HUES64 (cell line): ENCODE measurements at regions not wholly inside any gene's neighbourhood (a gene's known extent, or its start where the extent isn't known, plus 50 kb on each side); places are given as distances from the start of the nearest gene placed in this dataset.

Experiments
- H3K27ac ChIP-seq: 2 replicates; pipeline ENCODE4 v1.7.0; 2013; ENCODE audit warnings: low read depth, low read length, inconsistent platforms
- H3K27me3 ChIP-seq: 2 replicates; pipeline ENCODE4 v1.6.1; 2013; ENCODE audit warnings: mild to moderate bottlenecking, low read length; ENCODE audit not compliant: insufficient read depth
- H3K36me3 ChIP-seq: 2 replicates; pipeline ENCODE4 v1.6.1; 2013; ENCODE audit warnings: mild to moderate bottlenecking, low read length; ENCODE audit not compliant: insufficient read depth
- H3K4me1 ChIP-seq: 2 replicates; pipeline ENCODE4 v1.6.1; 2013; ENCODE audit warnings: mild to moderate bottlenecking, low read length, moderate library complexity; ENCODE audit not compliant: insufficient read depth
- H3K4me3 ChIP-seq: 2 replicates; pipeline ENCODE4 v1.5.1; 2013; ENCODE audit warnings: mild to moderate bottlenecking, low read length, moderate library complexity
- H3K9ac ChIP-seq: 2 replicates; pipeline ENCODE4 v1.6.1; 2013; ENCODE audit warnings: mild to moderate bottlenecking, low read depth, low read length
- H3K9me3 ChIP-seq: 2 replicates; pipeline ENCODE4 v1.6.1; 2013; ENCODE audit warnings: low read depth, low read length; ENCODE audit not compliant: insufficient read depth
- WGBS: fragments of 150-250, 120-280 bp; methylation state at CpG from one replicate; pipeline ENCODE4 v1.1.7; 2013; ENCODE audit warnings: missing lambda C conversion rate; 5-methylcytosine and 5-hydroxymethylcytosine counted together

GRCh38 chr1:38300616-38301015 lies 254.0 kb upstream of the POU3F1 start:
- H3K36me3 ChIP-seq = no peaks in the 10 kb centered on the region
- no peaks in the 10 kb centered on the region for H3K27me3 ChIP-seq
- no peak overlapping the region for H3K4me3 ChIP-seq
- H3K9ac ChIP-seq = no peak overlapping the region
- H3K4me1 ChIP-seq = no peaks in the 10 kb centered on the region; the same call in 1 of the 2 replicates
- WGBS = 100% methylated on average over 1 of the region's 3 CpGs
- no peak overlapping the region for H3K27ac ChIP-seq
- H3K9me3 ChIP-seq = no peaks in the 10 kb centered on the region

GRCh38 chr1:38297842-38298241 lies 251.2 kb upstream of the POU3F1 start:
- H3K4me3 ChIP-seq = no peak overlapping the region
- peaks cover 1% of the 10 kb centered on the region for H3K4me1 ChIP-seq
- H3K27ac ChIP-seq = no peak overlapping the region
- WGBS = 88% methylated on average over 5 of the region's 5 CpGs
- peaks cover 5% of the 10 kb centered on the region; the same call in 1 of the 2 replicates for H3K27me3 ChIP-seq
- H3K36me3 ChIP-seq = no peaks in the 10 kb centered on the region
- H3K9ac ChIP-seq = no peak overlapping the region
- 0 out of 2 replicates have a peak, but pooled peaks cover 2% of the 10 kb centered on the region for H3K9me3 ChIP-seq

DNA sequence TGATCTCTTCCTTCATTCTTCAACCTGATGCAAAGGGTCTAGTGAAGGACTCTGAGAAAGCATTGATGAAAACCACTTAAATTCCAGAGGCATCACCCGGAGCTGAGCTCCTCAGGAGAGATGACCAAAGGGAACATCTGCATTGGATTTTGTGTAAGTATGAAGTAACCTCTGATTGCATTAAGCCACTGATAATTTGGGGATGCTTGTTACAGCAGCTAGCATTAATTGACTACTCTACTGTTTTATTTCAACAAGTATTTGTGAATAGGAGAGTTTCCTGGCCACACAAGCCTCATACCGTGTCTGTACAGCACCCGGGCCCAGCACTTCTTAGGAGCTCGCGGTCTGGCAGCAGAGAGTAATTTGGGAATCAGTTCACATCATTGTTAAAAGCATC lies 250.7 kb upstream of the POU3F1 start:
- Histone ChIP-seq H3K36me3 (no peaks in the 10 kb centered on the region), H3K4me3 (no peak overlapping the region), H3K9me3 (0 out of 2 replicates have a peak, but pooled peaks cover 2% of the 10 kb centered on the region), H3K27me3 (peaks cover 6% of the 10 kb centered on the region; the same call in 1 of the 2 replicates), H3K27ac (no peak overlapping the region), H3K4me1 (peaks cover 7% of the 10 kb centered on the region), H3K9ac (no peak overlapping the region)
- 96% methylated on average over 5 of the region's 5 CpGs for WGBS

- 0 out of 2 replicates have a peak, but pooled peaks cover 2% of the 10 kb centered on the region for H3K9me3 ChIP-seq
- H3K4me3 ChIP-seq = no peak overlapping the region
- H3K4me1 ChIP-seq = peaks cover 18% of the 10 kb centered on the region
- H3K27me3 ChIP-seq = peaks cover 6% of the 10 kb centered on the region; the same call in 1 of the 2 replicates
- no peak overlapping the region for H3K27ac ChIP-seq
- H3K9ac ChIP-seq = no peak overlapping the region
- 89% methylated on average over 10 of the region's 10 CpGs for WGBS
- H3K36me3 ChIP-seq = no peaks in the 10 kb centered on the region
Observed at GRCh38 chr1:38296047-38296446, 249.5 kb upstream of the POU3F1 start.

- peaks cover 18% of the 10 kb centered on the region for H3K4me1 ChIP-seq
- H3K27me3 ChIP-seq = peaks cover 6% of the 10 kb centered on the region; the same call in 1 of the 2 replicates
- H3K27ac ChIP-seq = no peak overlapping the region
- WGBS = 87% methylated on average over 4 of the region's 4 CpGs
- no peak overlapping the region for H3K4me3 ChIP-seq
- no peaks in the 10 kb centered on the region for H3K36me3 ChIP-seq
- H3K9ac ChIP-seq = no peak overlapping the region
- 0 out of 2 replicates have a peak, but pooled peaks cover 2% of the 10 kb centered on the region for H3K9me3 ChIP-seq
Observed at GRCh38 chr1:38293567-38293966, 247.0 kb upstream of the POU3F1 start.

- H3K27ac ChIP-seq = no peak overlapping the region
- H3K4me1 ChIP-seq = peaks cover 19% of the 10 kb centered on the region
- H3K9ac ChIP-seq = no peak overlapping the region
- H3K27me3 ChIP-seq = peaks cover 6% of the 10 kb centered on the region; the same call in 1 of the 2 replicates
- no peaks in the 10 kb centered on the region for H3K36me3 ChIP-seq
- H3K4me3 ChIP-seq = no peak overlapping the region
- H3K9me3 ChIP-seq = 0 out of 2 replicates have a peak, but pooled peaks cover 2% of the 10 kb centered on the region
- WGBS = 94% methylated on average over 3 of the region's 3 CpGs
Observed at GRCh38 chr1:38292969-38293368, 246.4 kb upstream of the POU3F1 start.

GRCh38 chr1:38291906-38292521 lies 245.4 kb upstream of the POU3F1 start:
- Histone ChIP-seq H3K4me3 (peak overlapping the region; percentile 31), H3K9ac (no peak overlapping the region), H3K27me3 (peaks cover 6% of the 10 kb centered on the region; the same call in 1 of the 2 replicates), H3K9me3 (0 out of 2 replicates have a peak, but pooled peaks cover 2% of the 10 kb centered on the region), H3K4me1 (peaks cover 26% of the 10 kb centered on the region), H3K36me3 (no peaks in the 10 kb centered on the region), H3K27ac (no peak overlapping the region; the same call in 1 of the 2 replicates)
- WGBS = 11% methylated on average over 26 of the region's 26 CpGs

GRCh38 chr1:38291336-38291735 lies 244.7 kb upstream of the POU3F1 start:
- WGBS = 58% methylated on average over 3 of the region's 3 CpGs
- H3K27ac ChIP-seq = no peak overlapping the region

GRCh38 chr1:38289034-38289433 lies 242.4 kb upstream of the POU3F1 start:
- Histone ChIP-seq H3K27ac (no peak overlapping the region), H3K4me1 (peaks cover 46% of the 10 kb centered on the region), H3K9ac (no peak overlapping the region), H3K36me3 (no peaks in the 10 kb centered on the region), H3K4me3 (no peak overlapping the region), H3K9me3 (0 out of 2 replicates have a peak, but pooled peaks cover 2% of the 10 kb centered on the region), H3K27me3 (peaks cover 6% of the 10 kb centered on the region; the same call in 1 of the 2 replicates)
- 83% methylated on average over 1 of the region's 1 CpG for WGBS

More at GRCh38 chr1:38291336-38291735, 244.7 kb upstream of the POU3F1 start:
- Histone ChIP-seq H3K9me3 (0 out of 2 replicates have a peak, but pooled peaks cover 2% of the 10 kb centered on the region), H3K4me3 (no peak overlapping the region), H3K4me1 (peaks cover 29% of the 10 kb centered on the region), H3K27me3 (peaks cover 6% of the 10 kb centered on the region; the same call in 1 of the 2 replicates), H3K9ac (no peak overlapping the region), H3K36me3 (no peaks in the 10 kb centered on the region)

- Histone ChIP-seq H3K9ac (no peak overlapping the region), H3K36me3 (no peaks in the 10 kb centered on the region), H3K4me3 (no peak overlapping the region), H3K27me3 (no peaks in the 10 kb centered on the region), H3K27ac (no peak overlapping the region), H3K9me3 (no peaks in the 10 kb centered on the region), H3K4me1 (peaks cover 45% of the 10 kb centered on the region)
- 37% methylated on average over 2 of the region's 3 CpGs for WGBS
Observed at GRCh38 chr1:38287547-38287946, 241.0 kb upstream of the POU3F1 start.

DNA sequence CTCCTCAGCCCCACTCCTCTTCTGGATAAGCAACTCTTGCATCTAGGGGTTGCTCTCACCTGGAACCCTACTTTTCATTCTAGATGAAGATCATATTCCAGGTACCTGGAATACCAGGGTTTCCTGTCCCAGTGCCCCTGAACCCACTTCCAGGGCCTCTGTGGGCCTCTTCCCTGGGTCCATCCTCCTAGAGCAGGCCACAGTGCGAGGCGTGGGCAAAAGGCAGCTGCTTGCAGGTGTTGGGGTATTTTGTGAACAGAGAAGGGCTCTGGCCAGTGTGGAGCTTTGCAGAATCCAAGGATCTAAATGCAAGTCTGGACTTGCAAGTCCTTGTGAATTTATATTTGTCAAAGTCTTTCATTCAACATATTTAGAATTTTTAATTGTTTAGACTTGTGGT lies 240.4 kb upstream of the POU3F1 start:
- WGBS = 92% methylated on average over 2 of the region's 2 CpGs
- Histone ChIP-seq H3K27me3 (no peaks in the 10 kb centered on the region), H3K4me1 (peaks cover 42% of the 10 kb centered on the region)

More for the DNA sequence above, 240.4 kb upstream of the POU3F1 start:
- no peaks in the 10 kb centered on the region for H3K9me3 ChIP-seq
- H3K36me3 ChIP-seq = no peaks in the 10 kb centered on the region
- H3K4me3 ChIP-seq = no peak overlapping the region
- no peak overlapping the region for H3K9ac ChIP-seq
- no peak overlapping the region; the same call in 1 of the 2 replicates for H3K27ac ChIP-seq
